ENCODE measurements at regions not wholly inside any gene's neighbourhood (a gene's known extent, or its start where the extent isn't known, plus 50 kb on each side); places are given as distances from the start of the nearest gene placed in this dataset.
"Not testable (repeated sequence)": the region's sequence is repeated elsewhere in the genome, so short reads cannot be mapped to it uniquely, and the experiment has no call there.

- not testable (repeated sequence) for TF ChIP-seq CTCF (IDR thresholded peaks at IDR 0.05; ENCODE audit: low read depth, low read length); EZH2phosphoT487 (IDR thresholded peaks at IDR 0.05; ENCODE audit: low read depth)
These were observed 105.7 kb downstream of the CCDC74A start for GRCh38 chr2:131633405-131633804.

Data from OCI-LY3 (cell line).